ENCODE measurements at regions not wholly inside any gene's neighbourhood (a gene's known extent, or its start where the extent isn't known, plus 50 kb on each side); places are given as distances from the start of the nearest gene placed in this dataset.

- TF ChIP-seq CTCF (IDR thresholded peaks at IDR 0.05) = no peak
- no peak for TF ChIP-seq POLR2A (IDR thresholded peaks at IDR 0.05)
These were observed 777.5 kb upstream of the EPHA7 start for GRCh38 chr6:94196891-94197290.
